ENCODE measurements at regions not wholly inside any gene's neighbourhood (a gene's known extent, or its start where the extent isn't known, plus 50 kb on each side); places are given as distances from the start of the nearest gene placed in this dataset.

DNA sequence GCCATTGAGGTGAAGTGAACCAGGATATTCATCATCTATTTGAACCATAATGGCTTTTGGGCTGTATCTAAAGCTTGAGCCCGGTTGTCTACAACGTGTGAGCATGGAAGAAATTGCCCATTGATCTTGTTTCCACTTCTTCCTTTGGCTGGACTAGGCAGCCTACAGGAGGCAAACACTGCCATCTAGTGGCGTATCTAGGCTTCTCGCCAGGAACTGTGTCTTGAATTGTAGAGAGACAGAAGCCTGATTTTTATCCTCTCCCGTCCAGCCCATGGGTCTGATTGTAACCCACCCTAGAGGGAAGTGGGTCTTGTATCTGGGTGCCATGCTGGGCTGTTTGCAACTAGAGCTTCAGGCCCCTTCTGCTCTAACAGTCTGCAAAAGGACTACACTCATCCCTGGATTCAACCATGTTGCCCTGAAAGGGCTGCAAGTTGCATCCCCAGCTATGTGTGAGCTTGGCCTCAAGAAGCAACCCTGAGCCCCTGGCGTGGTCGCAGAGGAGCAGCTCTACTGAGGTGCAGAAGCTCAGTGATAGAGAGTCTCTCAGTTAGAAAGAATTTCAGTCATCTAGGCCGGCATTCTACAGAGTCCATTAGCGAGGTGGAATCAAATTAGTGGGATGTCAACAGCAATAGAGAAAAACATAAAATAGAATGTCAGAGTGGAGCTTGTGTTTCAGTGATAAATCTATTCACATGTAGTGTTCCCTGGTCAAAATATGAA, 170.2 kb upstream of the UMPS start:
- peak; percentile 55 for DNase-seq

DNA sequence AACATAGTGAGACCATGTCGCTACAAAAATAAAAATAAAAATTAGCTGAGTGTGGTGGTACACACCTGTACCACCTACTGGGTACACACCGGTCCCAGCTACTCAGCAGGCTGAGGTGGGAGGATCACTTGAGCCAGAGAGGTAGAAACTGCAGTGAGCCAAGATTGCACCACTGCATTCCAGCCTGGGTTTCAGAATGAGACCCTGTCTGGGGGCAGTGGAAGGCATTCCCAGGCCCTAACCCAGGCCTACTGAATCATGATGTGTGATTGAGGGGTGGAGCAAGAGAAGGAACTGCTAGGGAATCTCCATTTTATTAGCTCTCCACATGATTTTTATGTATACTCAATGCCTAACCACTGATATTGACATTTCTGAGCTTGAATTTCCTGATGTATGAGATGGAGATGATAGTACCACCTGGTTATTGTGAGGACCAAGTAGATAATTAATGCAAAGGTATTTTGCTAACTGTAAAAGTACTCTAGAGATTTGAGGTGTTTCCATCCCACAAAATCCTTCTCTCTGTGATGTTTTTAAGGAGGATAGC, 169.5 kb upstream of the UMPS start:
- no peak for DNase-seq

DNA sequence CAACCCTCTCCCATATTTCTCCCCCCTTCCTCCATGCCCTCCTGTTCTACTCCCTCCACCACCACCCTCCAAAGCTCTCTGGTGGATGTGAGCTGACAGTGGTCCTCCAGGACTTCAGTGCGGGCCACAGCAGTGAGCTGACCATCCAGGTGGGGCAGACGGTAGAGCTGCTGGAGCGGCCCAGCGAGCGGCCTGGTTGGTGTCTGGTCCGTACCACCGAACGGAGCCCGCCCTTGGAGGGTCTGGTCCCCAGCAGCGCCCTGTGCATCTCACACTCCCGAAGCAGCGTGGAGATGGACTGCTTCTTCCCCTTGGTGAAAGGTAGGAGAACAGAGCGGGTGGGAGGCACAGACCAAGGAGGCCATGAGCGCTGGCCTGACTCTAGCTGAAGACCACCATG, 167.5 kb upstream of the UMPS start:
- DNase-seq = no peak

DNA sequence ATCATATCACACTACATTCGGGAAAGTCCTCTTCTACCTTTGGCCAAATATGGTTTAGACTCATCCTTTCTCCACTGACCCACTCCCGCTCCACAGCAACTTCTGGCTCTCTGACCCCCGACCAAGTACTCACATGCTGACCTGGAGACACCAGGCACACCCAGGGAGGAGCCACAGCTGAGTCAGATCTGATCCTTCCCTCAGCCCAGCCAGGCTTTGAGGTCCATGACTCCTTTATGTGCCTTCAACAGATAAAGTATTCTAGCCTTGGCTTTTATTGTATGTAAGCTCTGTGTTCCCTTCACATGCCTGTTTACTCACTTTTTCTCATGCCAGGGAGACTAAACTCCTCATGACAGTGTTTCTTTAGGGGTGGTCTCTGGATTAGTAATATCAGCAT, 166.9 kb upstream of the UMPS start:
- DNase-seq = no peak

DNA sequence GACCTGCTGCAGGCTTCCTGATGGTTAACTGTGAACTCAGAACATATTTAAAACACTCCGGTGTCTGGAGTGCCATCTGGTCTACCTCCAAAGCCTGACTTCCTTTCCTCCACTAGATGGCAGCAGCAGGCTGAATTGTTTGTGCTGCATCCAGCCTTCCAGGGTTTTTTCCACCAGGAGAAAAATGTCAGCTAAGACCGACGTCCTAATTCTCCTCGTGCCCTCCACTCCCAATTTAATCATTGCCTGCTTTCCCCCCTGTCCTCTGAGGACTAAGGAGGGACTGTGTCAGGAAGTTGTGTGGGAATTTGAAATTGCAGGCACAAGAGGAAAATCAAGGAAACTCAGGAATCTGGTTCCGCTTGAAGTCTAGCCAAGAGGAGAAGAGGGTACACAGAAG, 165.2 kb upstream of the UMPS start:
- peak; percentile 62 for DNase-seq

DNA sequence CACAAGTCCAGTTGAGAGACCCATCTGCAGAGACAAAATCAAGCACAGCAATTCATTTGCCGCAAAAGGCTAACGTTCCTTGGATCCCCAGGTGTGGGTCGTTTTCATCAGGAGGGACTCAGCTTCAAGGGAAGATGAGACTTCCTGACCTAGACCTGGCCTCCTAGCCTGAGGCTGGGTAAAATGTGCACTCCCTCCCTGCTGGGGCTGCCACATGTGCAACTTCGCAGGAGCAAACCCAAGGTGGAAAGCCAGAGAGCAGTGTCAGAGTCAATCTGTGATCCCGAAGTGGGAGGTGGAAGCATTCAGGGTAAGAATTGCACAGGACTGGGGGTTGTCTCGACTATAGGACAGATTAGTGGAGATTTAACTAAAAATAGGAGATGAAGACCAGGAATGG, 164.7 kb upstream of the UMPS start:
- DNase-seq = no peak

DNA sequence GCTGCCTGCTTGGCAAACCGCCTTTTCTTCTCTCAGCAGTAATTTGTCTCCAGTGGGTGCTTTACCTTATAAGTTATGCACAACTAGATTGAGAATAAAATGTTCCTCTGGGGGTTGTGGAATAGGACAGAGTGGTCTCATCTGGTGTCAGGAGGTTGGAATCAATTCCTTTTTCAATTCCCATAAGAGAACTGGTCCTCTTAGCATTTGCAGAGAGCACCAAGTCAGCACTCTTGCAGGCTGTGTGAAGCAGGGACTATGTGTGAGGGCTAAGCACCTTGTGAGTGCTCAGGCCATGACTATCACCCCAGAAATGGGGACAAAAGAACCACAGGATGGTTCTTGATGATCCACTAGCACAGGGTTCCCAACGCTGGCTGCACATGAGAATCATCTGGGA, 163.6 kb upstream of the UMPS start:
- DNase-seq = no peak

DNA sequence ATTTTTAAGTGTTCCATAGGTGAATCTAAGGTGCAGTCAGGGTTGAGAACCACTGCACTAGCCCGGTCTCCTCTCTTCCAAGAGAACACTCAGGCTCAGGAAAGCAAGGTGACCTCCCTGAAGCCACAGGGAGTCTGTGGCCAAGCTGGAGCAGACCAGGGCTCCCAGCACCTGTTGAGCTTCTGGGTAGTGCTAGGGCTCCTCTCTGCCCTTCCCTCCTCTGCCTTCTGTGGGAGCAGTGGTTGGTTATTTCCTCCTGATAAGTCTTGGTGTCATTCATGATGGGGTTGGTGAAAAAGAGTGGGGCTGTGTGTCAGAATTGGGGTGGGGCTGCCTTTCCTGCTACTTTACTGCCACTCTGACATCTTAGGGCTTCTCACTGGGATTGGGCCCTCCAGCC, 163.1 kb upstream of the UMPS start:
- no peak for DNase-seq

DNA sequence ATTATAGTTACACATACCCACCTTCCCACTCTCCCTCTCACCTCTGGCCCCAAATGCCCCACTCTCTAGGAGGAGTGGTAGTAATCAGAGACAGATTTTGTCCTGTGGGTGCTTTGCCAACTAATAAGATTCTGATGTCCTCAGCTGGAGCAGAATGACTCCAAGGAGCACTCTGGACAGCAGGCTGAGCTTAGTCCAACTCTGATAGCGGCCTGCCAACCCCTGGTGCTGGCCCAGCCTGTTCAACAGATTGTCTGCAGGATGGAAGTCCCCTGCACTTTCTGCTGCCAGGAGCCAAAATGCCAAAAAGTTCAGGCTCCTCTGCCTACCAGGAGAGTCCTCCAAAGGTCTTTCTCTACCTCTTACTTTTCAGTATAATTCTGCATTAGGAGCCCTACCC, 160.5 kb upstream of the UMPS start:
- DNase-seq = no peak

DNA sequence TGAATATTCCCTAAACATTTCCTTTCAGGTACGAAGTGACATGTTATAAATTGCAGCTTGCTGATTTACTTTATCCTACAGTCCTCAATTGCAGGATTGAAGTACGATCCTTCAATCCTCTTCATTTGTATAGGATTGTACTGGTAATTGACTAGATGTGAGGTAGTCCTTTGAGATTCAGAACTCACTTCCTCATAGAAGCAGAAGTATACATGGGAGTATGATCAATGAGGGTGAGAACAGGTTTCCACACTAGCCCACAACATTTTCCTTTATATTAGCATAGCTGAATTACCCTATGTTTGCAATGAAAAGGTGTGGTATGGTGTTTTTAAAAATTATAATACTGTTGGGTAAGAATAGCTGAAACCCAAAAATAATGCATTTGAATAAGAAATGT, 160.0 kb upstream of the UMPS start:
- DNase-seq = no peak

DNA sequence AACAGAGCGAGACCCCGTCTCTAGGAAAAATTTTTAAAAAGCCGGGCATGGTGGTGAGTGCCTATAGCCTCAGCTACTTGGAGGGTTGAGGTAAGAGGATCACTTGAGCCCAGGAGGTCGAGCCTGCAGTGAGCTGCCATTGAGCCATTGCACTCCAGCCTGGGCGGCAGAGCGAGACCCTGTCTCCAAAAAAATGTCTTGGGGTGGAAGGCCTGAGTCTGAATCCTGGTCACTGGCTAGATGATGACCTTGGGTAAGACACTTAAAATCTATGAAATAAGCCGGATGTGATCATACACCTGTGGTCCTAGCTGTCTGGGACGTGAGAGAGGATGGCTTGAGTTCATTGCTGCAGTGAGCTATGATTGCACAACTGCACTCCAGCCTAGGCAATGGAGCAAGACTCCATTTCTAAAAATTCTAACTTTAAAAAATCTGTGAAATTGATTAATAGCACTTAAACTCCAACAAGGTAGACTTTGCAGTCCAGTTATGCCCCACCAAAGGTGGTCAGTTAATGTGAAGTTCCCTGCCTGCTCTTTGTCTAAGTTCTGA, 157.3 kb upstream of the UMPS start:
- DNase-seq = no peak

DNA sequence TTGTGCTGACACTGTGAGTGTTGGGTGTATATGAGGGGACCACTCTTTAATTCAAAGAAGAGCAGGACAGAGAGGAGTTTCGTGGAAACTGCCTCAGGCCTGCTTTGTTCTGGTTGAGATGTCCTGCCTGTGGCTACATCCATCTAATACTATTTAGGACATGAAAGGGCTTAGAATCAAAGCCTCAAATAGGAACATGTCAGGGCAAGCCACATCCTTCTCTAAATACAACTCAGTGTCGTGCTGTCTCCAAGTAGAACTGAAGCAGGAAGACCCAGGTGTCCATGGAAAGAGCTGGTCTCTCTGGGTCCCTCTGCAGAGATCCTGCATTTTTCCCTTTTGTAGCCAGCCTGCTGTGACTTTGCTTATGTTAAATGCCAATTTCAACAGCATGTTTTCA, 156.2 kb upstream of the UMPS start:
- no peak for DNase-seq

DNA sequence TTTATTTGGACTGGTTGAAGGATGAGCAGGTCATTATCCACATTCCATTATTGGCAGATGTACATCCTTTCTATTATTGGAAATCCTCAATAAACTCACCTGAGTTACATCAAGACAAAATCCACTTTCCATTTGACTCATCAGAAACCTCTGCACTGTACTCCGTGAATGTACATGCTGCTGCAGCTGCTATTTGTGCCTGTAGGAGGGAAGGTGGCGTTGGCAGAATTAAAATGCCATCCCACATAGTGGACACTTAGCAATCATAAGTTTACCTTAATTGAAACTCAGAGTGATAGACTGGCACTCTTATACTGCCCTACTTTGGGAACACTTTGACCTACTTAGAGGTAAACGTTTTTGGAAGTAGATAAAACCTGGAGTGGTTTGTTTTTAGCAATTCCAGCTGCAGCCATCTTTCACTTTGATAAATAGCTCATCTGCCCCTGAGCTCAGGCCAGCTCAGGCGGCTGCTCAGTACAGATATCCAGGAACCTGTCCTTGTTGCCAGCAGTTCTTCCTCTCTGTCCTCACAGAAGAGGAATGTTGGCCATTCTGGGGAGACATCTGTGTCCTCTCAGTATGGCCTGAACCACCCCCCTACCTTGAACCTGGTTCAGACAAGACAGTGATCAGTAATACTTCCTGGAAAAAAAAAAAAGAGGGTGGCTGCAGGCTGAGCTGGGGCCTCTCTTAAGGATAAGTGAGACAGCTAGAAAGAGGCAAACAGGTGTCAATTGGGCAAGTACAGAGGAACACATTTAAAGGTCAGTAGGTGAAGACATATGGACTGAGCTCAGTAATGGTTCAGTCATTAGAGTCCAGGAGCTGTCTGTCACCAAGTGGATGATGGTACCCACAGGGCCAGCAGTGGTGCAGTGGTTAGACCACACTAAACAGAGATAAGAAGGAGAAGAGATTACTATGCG, 153.4 kb upstream of the UMPS start:
- no peak for DNase-seq

DNA sequence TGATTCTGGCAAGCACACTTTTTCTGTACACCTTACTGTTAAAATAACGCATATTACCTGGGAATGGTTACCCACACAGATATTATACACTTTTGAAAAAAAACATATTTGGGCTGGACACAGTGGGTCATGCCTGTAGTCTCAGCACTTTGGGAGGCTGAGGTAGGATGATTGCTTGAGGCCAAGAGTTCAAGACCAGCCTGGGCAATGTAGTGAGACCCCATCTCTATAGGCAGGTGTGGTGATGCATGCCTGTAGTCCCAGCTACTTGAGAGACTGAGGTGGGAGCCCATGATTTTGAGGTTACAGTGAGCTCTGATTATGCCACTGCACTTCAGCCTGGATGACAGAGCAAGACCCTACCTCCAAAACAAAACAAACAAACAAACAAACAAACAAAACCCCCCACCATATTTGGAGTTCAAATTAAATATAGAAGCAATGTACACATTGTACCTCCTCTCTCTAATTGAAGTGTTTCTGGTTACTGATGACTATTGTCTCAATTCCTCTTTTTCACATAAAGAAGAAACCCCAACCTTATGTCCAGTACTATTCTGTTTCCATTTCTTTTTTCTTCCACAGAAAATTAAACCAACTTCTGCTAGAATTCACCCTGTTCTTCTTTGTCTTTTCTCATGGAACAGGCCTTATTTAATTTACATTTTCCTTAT, 152.6 kb upstream of the UMPS start:
- DNase-seq = no peak

DNA sequence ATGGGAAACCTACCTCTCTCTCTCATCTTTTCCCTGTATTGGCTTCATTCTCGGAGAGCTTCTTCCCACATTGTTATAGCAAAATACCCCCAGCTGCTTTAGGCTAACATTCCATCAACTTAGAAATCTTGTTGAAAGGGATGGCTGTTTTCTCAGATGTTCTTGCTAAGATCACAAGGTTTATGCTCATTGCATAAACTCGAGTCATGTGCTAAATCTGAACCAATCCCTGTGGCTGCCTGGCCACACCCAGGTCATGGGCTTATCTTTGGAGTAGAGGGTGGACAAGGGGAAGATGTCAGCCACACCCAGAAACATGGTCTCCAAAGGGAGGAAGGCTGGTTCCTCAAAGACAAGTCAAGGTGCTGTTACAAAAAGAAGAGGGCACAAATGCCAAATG, 150.6 kb upstream of the UMPS start:
- DNase-seq = no peak

DNA sequence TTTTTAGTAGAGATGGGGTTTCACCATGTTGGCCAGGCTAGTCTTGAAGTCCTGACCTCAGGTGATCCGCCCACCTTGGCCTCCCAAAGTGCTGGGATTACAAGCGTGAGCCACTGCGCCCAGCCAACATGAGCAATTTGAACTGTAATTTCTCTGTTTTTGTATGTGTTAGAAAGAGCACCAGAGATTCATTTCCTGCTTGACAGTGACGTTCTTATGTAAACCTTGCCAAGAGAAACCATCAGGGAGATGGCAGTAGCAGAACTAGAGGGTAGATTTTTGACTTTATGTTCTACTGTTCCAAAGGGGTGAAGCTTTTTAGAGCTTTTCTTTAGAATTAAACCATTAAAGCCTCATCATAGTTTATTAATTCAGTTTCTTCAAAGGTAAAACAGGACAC, 148.1 kb upstream of the UMPS start:
- no peak for DNase-seq

DNA sequence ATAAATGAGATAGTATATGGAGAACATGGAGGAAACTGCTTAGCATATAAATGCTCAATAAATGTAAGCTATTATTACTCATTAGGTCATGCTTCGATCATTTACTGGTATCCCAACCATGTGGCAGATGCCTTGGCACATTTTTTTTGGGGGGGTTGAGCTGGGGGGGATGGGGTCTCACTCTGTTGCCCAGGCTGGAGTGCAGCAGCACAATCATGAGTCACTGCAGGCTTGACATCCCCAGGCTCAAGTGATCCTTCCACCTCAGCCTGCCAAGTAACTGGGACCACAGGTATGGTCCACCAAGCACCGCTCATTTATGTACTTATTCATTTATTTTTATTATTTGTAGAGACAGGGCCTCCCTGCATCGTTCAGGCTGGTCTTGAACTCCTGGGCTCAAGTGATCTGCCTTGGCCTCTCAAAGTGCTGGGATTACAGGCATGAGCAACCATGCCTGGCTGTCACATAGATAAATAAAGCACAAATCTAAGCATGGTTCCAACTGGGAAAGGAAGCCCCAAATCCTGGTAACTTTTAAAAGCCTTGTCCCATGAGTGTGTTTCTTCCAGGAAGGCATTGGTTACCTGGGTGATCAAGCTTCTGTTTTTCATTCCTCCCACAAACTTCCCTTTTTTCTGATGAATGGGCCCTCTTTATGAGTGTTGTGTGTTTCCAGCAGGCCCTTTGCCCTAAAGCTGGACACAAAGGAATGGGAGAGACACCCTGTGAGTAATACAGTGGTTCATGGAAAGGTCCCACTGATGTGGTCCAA, 147.4 kb upstream of the UMPS start:
- DNase-seq = no peak

DNA sequence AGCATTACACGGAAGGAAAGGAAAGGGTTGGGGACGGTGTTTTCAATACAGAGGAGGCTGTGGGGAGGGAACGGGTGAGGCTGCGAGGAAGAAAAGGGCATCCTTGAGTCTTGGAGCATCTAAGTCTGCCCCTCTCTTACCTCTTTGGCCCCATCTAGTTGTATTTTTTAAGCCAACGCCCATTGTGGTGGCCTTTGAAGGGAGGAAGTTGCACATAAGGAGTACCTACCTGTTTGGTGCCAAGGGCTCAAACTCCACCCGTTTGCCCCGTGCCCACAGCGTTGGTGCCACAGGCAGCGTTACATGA, 146.1 kb upstream of the UMPS start:
- DNase-seq = peak; percentile 47

DNA sequence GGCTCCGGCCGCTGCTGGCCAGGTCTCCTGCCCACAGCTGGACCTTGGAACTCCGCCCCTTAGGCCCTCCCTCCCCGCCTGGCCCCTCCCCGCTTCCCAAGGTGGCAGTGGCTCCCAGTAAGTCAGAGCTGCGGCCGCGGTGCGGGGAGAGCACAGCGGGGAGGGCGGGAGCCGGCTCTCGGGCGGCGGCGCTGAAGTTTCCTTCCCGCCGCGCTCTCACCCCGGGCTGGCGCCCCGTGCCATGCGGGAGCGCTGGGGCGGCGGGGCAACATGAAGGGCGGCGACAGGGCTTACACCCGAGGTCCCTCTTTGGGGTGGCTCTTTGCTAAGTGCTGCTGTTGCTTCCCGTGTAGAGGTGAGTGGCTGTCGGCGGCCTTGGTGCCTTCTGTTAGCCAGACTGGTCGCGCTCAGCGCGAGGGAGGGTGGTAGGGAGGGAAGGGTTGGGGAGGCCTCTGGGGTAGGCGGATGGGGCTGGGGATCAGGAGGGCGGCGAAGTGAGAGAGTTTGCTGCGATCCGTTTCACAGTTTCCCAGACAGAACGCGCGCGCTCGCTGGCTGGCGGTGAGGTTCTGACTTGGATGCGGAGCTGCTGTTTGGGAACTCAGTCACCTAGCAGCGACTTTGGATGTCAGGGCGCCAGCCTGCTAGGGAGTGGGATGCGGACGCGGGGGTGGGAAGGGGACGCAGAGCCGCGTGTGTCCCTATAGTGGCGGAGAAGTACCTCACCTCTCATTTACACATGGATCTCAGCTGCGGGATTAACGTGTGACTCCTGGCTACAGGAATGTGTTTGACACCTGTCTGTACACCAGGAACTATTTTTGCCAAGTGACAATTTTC, 145.5 kb upstream of the UMPS start:
- peak; percentile 27 for DNase-seq

DNA sequence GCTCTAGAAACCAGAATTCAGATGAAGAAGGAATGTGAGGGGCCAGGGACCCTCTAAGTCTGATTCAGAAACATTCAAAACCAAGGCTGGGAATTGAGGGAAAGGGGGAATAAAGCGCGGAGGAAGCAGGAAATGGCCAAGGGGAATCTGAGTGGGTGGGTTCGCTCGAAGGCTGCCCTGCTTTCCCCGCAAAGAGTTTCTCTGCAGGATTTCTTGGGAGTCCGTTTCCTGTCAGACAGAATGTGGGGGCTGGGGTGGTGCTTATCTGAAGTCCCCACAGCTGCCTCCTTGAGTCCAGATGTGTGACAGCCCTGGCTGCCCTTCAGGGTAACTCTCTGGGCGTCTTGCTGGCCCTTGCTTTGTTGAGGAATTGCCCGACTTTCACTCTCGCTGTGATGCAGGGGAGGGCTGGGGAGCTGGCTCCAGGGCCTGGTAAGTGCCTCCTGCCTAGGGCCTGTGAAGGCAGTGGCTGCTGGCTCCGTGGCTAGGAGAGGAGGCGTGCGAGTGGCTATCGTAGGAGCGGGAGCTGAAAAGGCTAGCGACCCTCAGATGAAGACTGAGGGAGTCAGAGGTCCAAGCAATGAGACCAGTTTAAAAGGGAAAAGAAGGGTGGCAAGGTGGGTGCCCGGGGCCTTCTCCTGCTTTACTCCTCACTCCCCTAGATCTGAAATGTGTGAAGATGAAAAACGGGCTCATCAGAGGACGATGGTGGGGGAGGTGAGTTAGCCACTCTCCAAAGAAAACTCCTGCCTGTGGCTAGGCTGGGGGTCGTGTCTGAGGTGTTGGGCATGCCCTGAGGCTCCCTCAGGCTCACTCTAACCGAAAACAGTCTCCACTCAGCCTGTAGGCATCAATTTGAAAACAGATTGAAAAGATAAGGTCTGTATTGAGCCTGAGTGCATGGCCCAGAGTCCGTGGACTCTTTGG, 143.9 kb upstream of the UMPS start:
- DNase-seq = no peak

DNA sequence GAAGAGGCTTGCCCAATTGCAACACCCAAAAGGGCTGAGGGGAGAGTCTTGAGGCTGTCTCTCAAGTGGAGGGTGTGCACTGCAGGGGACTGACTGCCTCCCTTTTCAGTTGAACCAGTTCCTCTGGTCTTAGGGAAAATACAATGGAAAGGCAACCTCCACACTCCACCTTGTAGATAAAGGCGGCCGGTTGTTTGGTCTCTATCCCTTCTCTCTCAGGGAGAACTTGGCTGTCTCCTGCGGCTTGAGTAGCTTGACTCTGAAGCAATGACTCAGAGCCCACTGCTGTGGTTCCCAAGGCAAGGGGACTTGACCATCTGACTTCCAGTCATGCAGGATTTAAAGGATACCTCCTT, 143.2 kb upstream of the UMPS start:
- no peak for DNase-seq

Data from CD4-positive, alpha-beta T cell treated with Interleukin-21 for 1 hour (primary cell).